AG08395 (cell line): ENCODE measurements at regions not wholly inside any gene's neighbourhood (a gene's known extent, or its start where the extent isn't known, plus 50 kb on each side); places are given as distances from the start of the nearest gene placed in this dataset.

Source experiments
- DNase-seq: peaks from one replicate; pipeline ENCODE4 v3.0.0; 2012; ENCODE audit warnings: mixed read lengths, low spot score

- no peak for DNase-seq
Measured at GRCh38 chr5:6163913-6164312, 214.4 kb downstream of the MED10 start.

GRCh38 chr5:6162175-6162574 is 216.2 kb downstream of the MED10 start:
- no peak for DNase-seq

DNA sequence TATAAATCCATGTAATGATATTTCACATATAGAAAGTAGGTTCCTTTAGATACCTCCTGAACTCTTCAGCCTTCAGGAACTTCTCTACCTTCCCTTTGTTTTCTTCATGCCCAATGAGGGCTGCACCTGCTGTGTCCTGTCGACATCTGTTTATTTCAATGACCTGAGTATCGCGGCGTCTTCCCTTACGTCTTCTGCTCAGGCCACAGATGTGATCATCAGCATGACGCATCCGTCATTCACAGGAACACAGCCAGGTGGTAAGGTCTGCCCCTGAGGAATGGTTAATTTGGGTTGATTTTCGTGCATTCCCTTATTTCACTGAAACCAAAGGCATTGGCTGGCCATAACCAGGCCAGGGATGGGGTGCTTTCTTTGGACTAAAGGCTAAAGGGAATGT is 217.1 kb downstream of the MED10 start:
- DNase-seq: no peak

- no peak for DNase-seq
Measured at GRCh38 chr5:6159832-6160430, 218.4 kb downstream of the MED10 start.

GRCh38 chr5:6158974-6159831 is 219.1 kb downstream of the MED10 start:
- peak; percentile 58 for DNase-seq

GRCh38 chr5:6154216-6154615 is 224.1 kb downstream of the MED10 start:
- DNase-seq: no peak

GRCh38 chr5:6146271-6146670 is 232.1 kb downstream of the MED10 start:
- DNase-seq: no peak

- DNase-seq: no peak
Measured at GRCh38 chr5:6145616-6146237, 232.6 kb downstream of the MED10 start.

- DNase-seq: no peak
Measured at GRCh38 chr5:6143523-6143922, 234.8 kb downstream of the MED10 start.

- no peak for DNase-seq
Measured at GRCh38 chr5:6142353-6142752, 236.0 kb downstream of the MED10 start.

DNA sequence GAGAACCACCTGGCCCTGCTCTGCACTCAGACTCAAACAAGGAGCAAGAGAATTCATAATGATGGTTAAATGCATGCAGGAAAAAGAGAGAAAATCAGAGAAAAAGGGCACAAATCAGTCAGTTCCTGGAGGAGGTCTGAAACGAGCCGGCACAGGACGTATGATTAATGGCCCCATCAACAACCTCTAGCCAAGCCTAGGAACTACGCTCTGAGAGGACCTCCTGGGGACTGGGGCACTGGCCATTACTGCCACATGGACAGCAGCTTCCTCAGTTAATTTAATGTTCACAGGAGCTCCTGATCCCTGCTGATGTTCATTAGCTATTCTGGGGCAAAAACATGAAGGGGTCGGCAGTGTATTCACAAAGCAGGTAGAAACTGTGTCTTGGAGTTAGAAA is 238.1 kb downstream of the MED10 start:
- no peak for DNase-seq

DNA sequence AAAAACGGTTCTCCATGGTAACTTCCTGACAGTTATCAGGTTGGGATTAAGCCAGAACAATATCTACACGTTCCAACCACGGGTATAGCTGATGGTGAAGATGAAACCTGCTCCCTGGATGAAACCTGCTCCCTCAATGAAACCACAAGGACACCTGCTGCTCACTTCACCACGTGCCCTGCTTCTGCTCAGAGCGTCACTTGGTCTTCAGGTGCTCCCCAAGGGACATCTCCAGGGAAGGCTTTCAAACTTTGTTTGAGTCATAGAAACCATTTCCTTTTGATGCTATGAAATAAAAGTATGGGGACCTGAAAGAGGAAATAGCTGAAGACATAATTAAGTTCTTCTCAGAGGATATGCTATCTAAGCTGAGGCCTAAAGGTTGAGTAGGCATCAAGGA is 242.4 kb downstream of the MED10 start:
- no peak for DNase-seq

- DNase-seq: no peak
Measured at GRCh38 chr5:6134281-6134680, 244.1 kb downstream of the MED10 start.

DNA sequence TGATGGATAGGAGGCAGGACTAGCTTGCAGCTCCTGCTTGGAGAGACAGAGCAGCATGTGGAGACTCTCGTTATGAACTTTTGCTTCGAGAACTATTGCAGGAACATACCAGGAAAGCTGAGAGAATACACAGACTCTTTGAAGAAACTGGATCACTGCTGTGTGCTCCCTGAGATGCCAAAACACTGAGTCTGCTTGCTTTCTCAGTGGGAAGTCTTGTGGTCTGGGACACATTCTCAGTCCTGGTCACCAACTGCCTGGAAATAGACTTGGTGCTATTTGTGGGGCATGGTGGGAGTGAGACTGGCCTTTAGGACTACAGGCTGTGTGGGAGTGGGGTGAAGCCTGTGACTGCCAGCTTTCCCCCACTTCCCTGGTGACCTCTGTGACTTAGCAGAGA is 252.6 kb downstream of the MED10 start:
- no peak for DNase-seq

DNA sequence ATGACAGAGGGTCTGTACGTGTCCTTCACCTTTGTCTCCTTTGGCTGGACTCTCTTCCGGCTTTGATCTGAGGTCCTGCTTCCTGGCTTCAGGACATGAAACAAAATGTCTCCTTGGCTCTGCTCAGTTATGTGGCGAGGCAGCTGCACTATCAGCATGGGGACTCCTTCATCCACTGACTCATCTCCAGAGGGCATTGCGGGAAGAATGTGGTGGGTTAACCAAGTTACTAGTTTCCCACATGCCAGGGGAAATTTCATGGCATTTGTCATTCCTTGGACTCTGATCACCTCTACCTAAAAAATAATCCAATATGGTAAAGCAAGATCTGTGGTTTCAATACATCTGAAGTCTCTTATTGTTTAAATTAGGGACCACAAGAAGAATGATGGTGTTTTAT is 259.7 kb downstream of the MED10 start:
- no peak for DNase-seq

DNA sequence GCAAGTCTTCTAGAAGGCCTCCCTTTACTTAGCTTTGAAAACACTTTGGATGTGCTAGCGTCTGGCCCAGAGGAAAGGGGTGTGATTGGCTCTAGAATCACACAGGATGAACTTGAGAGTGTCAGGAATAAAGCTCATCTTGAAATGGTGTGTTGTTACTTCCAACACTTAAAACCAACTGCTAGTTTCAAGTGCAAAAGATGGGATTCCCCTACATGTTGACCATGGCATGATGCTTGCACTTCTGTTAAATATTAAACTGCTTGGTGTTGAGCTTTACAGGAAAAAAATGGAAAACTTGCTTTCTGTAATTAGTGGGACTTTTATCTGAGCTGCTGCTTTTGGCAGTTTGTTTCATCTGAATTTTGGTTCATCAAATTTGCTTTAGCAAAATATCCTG is 261.1 kb downstream of the MED10 start:
- no peak for DNase-seq

- DNase-seq: no peak
Measured at GRCh38 chr5:6115852-6116251, 262.5 kb downstream of the MED10 start.

DNA sequence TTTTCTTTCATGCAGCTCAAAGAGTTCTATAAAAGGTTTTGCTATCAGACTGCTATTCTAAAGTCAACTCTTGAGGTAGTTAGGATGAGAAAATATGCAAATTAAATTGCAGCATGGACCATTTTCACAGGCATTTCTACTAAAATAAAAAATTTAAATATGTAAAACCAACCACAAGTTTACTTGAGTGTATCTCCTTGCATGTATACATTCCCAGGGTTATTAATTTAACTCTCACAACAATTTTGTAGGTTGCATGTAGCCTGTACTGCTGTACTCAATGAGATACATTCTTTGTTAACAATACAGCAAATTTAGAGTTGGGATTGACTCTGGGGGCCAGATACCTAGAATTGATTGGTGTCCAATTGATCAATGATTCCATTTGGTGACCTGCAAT is 265.8 kb downstream of the MED10 start:
- no peak for DNase-seq

GRCh38 chr5:6112125-6112524 is 266.2 kb downstream of the MED10 start:
- no peak for DNase-seq

DNA sequence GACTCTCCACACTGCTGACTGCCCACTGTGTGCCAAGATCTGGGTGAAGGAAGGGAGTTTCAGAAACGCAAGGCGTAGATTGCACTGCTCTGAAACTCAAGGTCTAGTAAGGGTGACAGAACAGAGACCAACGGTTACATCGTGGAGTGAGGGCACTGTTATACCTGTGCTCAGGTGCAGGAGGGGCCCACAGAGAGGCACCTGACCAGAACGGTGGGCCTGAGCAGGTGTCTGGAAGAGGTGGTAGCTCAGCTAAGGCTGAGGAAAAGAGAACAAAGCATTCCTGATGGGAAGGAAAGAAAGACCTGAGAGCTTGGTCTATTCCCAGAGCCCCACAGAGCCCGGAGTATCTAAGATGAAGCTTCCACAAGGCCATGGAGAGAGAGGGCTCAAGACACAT is 267.2 kb downstream of the MED10 start:
- no peak for DNase-seq

- no peak for DNase-seq
Measured at GRCh38 chr5:6110441-6111005, 267.8 kb downstream of the MED10 start.

- no peak for DNase-seq
Measured at GRCh38 chr5:6108981-6109825, 269.1 kb downstream of the MED10 start.
